Colon (tissue), 2 donors: ENCODE measurements at regions not wholly inside any gene's neighbourhood (a gene's known extent, or its start where the extent isn't known, plus 50 kb on each side); places are given as distances from the start of the nearest gene placed in this dataset.

ENCODE experiments used
- FAIRE-seq: peaks from 2 replicates; lab custom pipeline; 2012; peaks lifted over from hg19 to GRCh38; lab: Jason Lieb, UNC
- donor health status: control.
- donor health status: control.

GRCh38 chr10:14468023-14468441, 137.3 kb upstream of the FRMD4A start:
- FAIRE-seq = no peak

GRCh38 chr10:14466257-14466656, 135.5 kb upstream of the FRMD4A start:
- FAIRE-seq = no peak

GRCh38 chr10:14460447-14460846, 129.7 kb upstream of the FRMD4A start:
- FAIRE-seq = no peak

DNA sequence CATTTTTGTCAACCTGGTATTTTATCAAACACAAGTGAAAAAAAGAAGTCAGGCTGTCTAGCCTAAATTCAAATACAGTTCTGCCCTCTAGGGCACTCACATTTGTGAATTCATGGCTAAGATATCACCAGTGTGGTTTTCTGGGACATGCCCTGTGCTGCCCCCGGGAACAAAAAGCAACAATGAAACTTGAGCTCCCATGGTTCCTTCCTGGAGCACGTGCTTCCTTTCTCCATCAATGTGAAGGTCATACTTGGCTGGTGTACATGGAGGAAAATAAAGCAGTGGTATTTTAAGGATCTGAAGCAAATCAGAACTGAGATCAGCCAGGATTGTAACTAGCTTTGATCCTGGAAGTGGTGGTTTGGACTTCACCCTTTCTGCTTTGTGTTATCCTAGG, 128.9 kb upstream of the FRMD4A start:
- FAIRE-seq = no peak

GRCh38 chr10:14456870-14457266, 126.1 kb upstream of the FRMD4A start:
- FAIRE-seq = no peak

DNA sequence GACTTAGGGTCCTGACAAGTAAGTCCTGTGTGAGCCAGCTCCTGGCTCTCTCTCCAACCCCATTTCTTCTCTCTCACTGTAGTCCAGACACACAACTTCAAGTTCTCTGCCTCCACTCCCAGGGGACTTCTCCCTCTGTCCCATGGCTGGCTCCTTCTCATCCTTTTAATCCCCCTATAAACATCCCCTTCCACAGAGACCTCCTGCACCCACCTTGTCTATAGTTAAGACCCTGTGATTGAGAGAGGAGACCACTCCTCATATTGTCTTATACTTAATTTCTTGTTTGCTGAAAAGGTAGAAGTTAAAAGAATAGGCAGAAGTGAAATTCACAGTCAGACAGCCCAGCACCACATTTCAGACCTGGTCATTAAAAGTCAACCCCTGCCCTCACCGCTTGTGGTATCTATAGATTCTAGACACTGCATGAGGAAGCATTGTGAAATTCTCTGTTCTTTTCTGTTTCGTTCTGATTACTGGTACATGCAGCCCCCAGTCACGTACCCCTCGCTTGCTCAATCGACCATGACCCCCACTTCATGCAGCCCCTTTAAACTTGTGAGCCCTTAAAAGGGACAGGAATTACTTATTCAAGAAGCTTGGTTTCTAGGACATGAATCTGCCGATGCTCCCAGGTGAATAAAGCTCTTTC, 125.6 kb upstream of the FRMD4A start:
- no peak for FAIRE-seq

DNA sequence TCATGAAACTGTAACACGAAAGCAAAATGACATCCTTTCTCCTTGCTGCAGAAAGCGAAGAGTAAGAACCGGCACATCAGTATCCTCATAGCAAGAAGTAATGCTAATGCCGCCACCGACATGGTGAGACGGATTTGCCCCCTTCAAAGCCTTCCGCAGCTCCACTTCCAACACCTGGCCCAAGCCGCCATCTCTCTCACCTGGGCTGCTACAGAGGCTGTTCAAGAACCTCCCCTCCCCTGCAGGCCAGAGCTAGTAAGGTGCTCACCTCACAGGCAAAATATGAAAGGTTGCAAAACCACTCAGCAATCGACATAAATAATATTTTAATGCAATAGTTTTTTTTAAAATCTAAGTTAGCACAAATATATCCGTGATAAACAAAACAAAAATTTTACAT, 123.9 kb upstream of the FRMD4A start:
- no peak for FAIRE-seq

- no peak for FAIRE-seq
These were observed 123.5 kb upstream of the FRMD4A start for GRCh38 chr10:14454206-14454605.

DNA sequence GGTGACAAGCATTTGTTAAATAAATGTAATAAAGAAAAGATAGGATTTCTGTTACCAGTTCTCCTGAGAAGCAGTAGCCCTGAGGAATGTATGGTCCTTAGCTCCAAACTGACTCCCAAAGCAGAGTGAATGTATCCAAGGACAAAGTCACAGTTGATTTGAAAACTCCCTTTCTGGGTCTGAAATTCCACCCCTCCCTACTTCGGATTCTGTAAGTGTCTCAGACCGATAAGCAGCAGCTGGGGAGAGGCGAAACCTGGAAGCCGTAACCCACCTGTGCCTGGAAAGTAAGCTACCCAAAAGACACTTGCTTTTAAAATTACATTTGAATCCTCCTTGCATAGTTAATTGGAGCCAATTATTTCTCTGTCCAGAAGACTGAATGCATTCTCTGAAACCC, 122.9 kb upstream of the FRMD4A start:
- FAIRE-seq = no peak

DNA sequence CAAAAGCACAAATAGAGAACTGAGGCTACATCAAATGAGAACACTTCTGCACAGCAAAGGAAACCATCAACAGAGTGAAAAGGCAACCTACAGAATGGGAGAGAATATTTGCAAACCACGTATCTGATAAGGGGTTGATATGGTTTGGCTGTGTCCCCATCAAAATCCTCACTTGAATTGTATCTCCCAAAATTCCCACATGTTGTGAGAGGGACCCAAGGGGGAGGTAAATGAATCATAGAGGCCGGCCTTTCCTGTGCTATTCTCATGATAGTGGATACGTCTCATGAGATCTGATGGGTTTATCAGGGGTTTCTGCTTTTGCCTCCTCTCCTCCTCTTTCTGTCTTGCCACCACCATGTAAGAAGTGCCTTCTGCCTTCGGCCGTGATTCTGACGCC, 120.6 kb upstream of the FRMD4A start:
- no peak for FAIRE-seq

DNA sequence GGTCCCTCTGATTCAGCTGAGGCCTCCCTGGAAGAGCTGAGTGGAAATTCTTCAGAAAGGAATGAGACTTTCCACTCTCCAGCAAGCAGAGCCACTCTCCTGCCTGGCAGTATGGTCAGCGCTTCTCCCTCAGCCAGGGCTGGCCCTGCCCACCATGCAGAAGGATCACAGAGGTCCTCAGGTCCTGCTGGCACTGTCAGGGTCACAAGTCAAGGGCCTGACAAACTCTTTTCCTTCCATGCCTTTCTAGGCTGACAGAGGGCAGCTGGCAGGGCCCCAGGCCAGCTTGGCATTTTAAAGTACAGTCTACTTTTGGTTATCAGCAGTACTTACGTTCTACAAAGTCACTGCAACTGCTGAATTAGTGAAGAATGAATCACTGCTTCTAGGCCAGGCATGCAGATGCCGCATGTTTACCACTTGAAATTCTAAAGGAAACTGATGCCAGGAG, 119.3 kb upstream of the FRMD4A start:
- FAIRE-seq = no peak

DNA sequence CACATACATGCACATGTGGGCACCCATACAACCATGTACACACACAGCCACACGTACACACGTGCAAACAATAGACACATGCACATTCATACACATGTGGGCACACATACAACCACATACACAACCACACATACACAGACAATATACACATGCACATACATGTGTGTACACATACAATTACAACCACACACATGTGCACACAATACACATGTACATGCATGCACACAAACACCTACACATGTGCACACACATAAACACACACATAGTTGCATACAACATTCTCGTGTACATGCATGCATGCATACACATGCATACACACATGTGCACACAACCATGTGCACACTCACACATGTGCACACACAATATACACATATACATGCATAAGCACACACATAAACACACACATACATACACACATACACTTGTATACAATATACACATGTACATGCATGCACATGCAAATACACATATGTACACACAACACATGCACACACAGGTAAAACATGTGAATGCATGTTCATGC, 118.6 kb upstream of the FRMD4A start:
- FAIRE-seq = no peak

DNA sequence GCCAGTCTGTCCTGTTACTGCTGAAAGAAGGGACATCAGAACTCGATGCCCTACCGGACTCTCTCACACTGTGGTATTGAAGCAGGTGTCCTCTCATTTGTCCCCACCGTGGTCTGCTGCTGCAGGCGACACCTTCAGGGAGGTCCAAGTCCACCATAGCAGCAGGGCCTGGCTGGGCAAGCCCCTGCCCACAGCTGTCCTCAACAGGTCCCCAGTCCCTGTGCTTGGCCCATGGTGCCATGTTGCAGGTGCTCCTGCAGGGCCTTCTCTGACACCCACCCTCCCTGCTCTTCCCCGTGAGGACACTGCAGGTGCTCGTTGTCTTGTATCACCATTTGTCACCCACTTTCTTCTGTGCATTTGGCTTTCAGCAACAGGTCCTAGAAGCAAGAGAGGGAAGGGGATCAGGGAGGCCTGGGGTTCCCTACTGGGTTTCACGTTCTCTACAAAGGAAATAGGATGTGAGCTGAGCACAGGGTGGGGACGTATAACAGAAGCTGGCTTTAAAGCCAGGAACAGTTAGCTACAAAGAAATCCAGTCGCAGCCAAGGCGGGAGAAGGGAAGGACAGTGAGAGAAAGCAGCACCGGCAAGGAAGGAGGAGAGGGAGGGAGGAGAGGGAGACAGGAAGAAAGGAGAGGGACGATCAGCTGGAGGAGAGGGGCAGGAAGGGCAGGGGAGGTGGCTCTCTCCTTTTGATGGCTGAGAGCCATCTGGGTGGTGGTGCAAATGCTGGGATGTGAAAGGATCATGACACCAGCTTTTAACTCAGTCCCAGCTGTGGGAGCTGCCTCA, 117.7 kb upstream of the FRMD4A start:
- no peak for FAIRE-seq

DNA sequence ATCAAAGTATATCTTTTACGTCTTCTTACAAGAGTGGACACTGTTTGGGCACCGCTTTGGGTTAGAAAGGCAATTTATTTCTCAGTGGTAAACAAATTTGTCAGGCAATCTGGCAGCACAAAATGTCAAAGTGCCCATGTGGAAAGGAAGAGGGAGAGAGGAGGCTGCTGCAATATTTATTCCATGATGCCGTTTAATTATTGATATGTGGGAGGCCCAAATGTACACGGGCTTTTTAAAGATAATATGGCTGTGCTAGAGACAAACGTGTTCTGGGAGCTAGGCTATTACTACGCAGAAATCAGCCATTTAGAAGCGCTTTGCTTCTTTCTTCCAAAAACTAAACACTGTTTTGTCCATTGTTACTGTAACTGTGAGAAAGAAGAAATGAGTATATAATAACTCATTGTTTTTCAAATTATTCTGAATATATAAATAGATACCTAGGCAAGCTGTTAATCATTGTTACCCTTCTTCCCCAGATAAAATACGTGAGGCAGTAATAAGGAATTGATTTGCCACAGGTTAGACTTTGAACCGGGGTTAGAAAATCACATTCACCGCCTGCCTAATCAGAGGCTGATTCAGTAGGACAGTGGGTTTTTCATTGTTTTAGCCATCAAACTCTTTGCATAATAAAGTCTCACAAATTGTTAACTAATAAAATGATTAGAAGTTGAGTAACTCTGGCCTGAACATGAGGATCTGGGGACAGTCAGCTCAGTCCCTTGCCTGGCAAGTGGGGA, 116.5 kb upstream of the FRMD4A start:
- FAIRE-seq = no peak

DNA sequence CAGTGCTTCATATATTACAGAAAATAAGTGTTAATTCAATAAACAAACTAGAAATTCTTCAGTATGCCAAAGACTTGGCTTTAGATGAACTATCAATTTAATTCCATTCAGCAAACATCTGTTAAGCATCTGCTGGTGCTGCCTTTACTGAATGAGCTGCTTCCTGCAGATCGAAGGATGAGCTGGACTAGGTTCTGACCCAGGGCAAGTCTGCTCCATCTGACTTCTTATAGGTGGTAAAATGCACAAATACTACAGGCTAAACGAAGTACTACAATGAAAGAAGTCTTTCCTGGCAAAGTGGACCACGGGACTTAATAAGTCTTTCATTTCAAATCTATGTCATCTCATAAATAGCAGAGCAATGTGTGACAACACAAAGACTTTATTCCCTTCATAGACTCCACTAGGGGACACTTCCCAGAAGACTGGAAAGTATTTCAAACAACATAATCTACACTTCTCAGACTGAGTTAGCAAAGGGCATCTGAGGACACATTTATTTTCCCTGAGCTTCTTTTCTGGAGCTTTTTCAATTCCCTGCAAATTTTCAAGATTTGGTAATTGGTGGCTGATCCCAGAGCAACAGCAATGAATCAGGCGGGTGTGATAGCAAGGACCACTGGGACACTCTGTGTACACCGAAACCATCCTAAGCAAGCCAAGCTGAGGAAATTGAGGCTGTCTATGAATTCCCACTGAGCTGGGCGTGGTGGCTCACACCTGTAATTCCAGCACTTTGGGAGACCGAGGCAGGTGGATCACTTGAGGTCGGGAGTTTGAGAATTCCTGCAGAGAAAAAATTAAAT, 108.9 kb upstream of the FRMD4A start:
- FAIRE-seq = no peak

DNA sequence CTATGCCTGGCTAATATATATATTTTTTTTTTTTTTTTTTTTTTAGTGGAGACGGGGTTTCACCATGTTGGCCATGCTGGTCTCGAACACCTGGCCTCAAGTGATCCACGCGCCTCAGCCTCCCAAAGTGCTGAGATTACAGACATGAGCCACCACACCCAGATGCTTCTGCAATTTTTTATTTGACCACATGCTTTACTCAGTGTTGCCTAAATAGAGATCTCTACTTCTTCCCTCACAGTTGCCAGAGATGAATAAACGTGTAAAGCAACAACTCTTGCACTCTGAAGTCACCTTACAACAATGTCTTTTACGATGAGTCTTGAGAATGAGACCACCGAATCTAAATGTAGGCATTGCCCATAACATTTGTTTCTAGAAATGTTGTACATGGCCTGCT, 107.9 kb upstream of the FRMD4A start:
- FAIRE-seq = no peak

DNA sequence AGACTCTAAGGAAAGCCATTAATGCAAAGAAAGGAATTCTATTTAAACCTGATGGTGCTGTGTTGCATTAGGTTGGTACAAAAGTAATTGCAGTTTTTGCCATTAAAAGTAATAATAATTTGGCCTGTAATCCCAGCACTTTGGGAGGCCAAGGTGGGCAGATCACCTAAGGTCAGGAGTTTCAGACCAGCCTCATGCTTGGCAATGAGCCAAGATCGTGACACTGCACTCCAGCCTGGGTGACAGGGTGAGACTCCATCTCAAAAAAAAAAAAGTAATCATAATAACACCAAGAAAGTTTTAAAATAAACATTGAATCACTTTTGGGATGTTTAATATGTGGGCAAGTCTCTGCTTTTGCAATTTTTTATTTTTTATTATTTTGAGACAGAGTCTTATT, 107.3 kb upstream of the FRMD4A start:
- FAIRE-seq = no peak

- FAIRE-seq = no peak
These were observed 105.4 kb upstream of the FRMD4A start for GRCh38 chr10:14435976-14436632.

- FAIRE-seq = no peak
These were observed 102.4 kb upstream of the FRMD4A start for GRCh38 chr10:14433147-14433546.

DNA sequence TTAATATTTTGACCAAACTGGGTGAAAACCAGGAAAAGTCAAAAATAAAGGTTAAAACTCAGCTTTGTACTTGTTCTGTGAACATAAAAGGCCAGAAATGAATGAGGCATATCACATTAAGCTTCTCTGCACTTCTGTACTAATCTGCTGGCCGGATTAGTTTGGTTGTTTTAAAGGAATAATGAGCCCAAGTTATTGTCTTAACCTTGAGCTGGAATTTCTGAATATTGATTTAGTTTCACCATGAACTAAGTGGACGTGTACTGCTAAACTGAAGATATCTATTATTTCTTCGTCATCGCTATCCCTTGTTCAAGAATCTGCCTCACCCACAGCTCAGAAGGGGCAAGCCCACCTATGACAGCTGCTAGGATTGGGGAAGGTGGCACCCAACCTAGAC, 101.1 kb upstream of the FRMD4A start:
- no peak for FAIRE-seq

DNA sequence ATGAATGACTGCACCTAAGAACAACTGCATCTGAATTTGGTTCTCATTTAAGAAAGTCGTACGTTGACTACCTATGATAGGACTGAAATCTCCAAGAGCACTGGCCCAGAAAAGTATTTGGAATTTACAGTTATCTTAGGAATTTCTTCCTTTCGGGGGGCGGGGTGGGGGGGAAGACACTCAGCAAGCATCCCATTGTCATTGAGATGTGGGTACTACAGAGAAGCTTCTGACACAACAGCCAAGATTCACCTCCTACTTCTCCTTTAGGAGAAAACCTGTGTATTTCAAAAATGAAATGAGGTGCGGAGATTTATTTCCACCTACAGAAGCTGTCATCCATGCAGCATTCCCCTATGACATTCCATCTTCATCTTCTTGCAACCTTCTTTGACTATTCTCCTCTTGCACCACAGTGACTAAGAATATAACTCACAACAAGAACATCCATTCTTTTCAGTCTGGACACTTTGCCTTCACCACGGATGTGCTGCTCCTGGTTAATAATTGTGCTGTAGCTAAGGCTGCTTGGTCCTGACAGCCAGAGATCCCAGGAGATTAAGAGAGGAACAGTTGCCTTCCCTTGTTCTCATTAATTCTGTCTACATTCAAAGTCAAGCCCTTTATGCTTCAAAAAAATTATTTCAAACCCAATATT, 98.4 kb upstream of the FRMD4A start:
- no peak for FAIRE-seq
